ENCODE measurements at regions not wholly inside any gene's neighbourhood (a gene's known extent, or its start where the extent isn't known, plus 50 kb on each side); places are given as distances from the start of the nearest gene placed in this dataset.

- DNase-seq (ENCODE audit: low spot score) = no peak
Measured at GRCh38 chr21:27761623-27762022, 794.7 kb upstream of the ADAMTS5 start.

- no peak for DNase-seq (ENCODE audit: low spot score)
Measured at GRCh38 chr21:27759820-27760219, 792.9 kb upstream of the ADAMTS5 start.

- DNase-seq (ENCODE audit: low spot score) = no peak
Measured at GRCh38 chr21:27759091-27759659, 792.3 kb upstream of the ADAMTS5 start.

GRCh38 chr21:27756191-27756590 is 789.3 kb upstream of the ADAMTS5 start:
- DNase-seq (ENCODE audit: low spot score) = no peak

GRCh38 chr21:27743971-27744564 is 777.2 kb upstream of the ADAMTS5 start:
- no peak for DNase-seq (ENCODE audit: low spot score)

GRCh38 chr21:27741736-27742135 is 774.8 kb upstream of the ADAMTS5 start:
- DNase-seq (ENCODE audit: low spot score) = no peak

- DNase-seq (ENCODE audit: low spot score) = no peak
Measured at GRCh38 chr21:27740084-27740483, 773.2 kb upstream of the ADAMTS5 start.

- DNase-seq (ENCODE audit: low spot score) = no peak
Measured at GRCh38 chr21:27739187-27739586, 772.3 kb upstream of the ADAMTS5 start.

- no peak for DNase-seq (ENCODE audit: low spot score)
Measured at GRCh38 chr21:27735699-27736098, 768.8 kb upstream of the ADAMTS5 start.

- DNase-seq (ENCODE audit: low spot score) = no peak
Measured at GRCh38 chr21:27734146-27734545, 767.3 kb upstream of the ADAMTS5 start.

GRCh38 chr21:27725916-27726315 is 759.0 kb upstream of the ADAMTS5 start:
- DNase-seq (ENCODE audit: low spot score) = no peak

GRCh38 chr21:27722095-27722494 is 755.2 kb upstream of the ADAMTS5 start:
- no peak for DNase-seq (ENCODE audit: low spot score)

GRCh38 chr21:27721675-27722074 is 754.8 kb upstream of the ADAMTS5 start:
- DNase-seq (ENCODE audit: low spot score) = no peak

- no peak for DNase-seq (ENCODE audit: low spot score)
Measured at GRCh38 chr21:27719226-27719625, 752.3 kb upstream of the ADAMTS5 start.

- no peak for DNase-seq (ENCODE audit: low spot score)
Measured at GRCh38 chr21:27715131-27715530, 748.2 kb upstream of the ADAMTS5 start.

- DNase-seq (ENCODE audit: low spot score) = no peak
Measured at GRCh38 chr21:27713154-27714109, 746.5 kb upstream of the ADAMTS5 start.

- no peak for DNase-seq (ENCODE audit: low spot score)
Measured at GRCh38 chr21:27704567-27705166, 737.8 kb upstream of the ADAMTS5 start.

GRCh38 chr21:27703791-27704190 is 736.9 kb upstream of the ADAMTS5 start:
- DNase-seq (ENCODE audit: low spot score) = no peak

- peak; percentile 37 for DNase-seq (ENCODE audit: low spot score)
Measured at GRCh38 chr21:27700974-27701614, 734.2 kb upstream of the ADAMTS5 start.

GRCh38 chr21:27695246-27695645 is 728.4 kb upstream of the ADAMTS5 start:
- no peak for DNase-seq (ENCODE audit: low spot score)

GRCh38 chr21:27694667-27695066 is 727.8 kb upstream of the ADAMTS5 start:
- DNase-seq (ENCODE audit: low spot score) = no peak

- DNase-seq (ENCODE audit: low spot score) = no peak
Measured at GRCh38 chr21:27693376-27693775, 726.5 kb upstream of the ADAMTS5 start.
